NCI-H146 (cell line): ENCODE measurements at regions not wholly inside any gene's neighbourhood (a gene's known extent, or its start where the extent isn't known, plus 50 kb on each side); places are given as distances from the start of the nearest gene placed in this dataset.
"Not testable (repeated sequence)": the region's sequence is repeated elsewhere in the genome, so short reads cannot be mapped to it uniquely, and the experiment has no call there.

ENCODE experiments used
- DNase-seq: peaks from one replicate; lab custom pipeline; 2025; lab: John Stamatoyannopoulos, UW

DNA sequence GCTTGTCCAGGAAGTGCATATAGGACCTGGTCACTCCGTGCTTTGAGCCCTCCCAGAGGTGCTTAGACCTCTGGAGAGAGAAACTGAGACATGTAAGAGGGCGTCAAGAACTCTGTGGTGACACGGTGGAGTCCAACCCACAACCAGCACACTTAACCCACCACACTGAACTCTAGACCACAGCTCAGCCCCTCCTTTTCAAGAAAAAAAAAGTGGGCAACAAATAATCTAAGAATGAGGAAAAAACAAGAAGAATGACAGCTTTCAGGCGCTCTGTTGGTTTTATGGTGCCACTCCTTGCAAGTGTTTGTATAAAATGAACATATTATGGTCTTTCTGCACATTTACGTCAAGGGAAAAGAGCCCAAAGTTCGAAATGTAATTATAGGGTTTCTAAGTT lies 50.2 kb upstream of the SNAPC3 start:
- no peak for DNase-seq

GRCh38 chr9:15371448-15371845 lies 51.2 kb upstream of the SNAPC3 start:
- DNase-seq = no peak

DNA sequence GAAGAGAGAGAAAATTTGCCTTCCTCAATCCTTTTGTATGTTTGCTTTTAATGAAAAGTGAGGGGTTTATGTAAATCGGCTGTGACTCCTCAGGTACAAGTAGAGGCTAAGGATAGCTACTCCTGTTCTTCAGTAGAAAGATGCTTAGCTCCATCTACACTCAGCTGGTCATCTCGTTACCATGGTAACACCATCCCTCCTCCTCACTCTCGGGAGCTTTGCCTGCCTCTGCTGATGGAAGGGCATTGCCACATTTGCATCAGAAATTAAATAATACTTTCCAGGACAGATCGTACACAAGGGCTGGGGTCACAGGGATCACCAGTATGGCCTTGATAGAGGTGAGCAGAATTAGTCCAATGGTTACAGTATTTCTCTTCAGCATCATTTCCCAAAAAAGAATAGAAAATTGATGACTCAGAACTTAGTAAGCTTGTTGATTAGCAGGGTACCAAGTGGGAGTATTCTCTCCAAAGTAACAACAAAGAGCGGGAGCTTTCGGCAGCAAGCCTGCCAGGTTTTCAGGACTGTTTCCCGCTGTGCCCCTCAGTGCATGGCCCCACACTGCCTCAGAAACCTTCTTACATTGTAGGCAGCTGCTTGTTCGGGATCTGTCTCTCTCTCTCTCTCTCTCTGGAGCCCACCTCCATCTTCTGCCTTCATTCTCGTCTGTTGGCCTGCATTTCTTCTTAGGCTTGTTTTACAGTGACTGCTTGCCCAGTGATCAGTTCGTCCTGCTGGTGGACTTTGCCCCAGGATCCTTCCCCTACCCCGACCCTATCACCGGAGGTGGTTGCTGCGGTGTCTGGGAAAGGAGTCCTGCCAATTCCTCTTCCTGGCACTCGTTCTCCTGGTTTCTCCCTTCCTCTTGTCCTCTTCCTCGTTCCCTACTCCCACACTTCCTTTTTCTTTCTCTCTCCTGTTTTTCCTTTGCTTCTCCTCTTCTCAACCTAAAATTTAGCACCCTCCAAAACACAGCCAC lies 51.9 kb upstream of the SNAPC3 start:
- peak; percentile 46 for DNase-seq

DNA sequence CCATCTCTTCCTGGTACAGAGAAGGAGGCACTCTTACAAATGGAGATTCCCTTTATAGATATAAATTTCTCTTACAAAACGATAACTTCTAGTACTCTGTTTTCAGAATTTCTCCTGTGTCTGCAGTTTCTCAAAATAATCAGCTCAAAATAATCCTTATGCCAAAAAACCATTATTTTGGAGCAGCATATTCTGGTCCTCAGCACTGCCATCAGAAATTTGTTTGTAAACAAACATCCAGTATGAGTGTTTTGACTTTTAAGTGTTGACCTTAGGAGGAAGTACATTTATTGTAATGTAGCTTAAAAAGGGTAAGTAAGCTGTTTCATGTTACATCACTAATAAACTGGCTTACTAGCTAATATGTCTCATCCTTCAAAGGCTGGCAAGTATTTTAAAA lies 52.8 kb upstream of the SNAPC3 start:
- DNase-seq = no peak

DNA sequence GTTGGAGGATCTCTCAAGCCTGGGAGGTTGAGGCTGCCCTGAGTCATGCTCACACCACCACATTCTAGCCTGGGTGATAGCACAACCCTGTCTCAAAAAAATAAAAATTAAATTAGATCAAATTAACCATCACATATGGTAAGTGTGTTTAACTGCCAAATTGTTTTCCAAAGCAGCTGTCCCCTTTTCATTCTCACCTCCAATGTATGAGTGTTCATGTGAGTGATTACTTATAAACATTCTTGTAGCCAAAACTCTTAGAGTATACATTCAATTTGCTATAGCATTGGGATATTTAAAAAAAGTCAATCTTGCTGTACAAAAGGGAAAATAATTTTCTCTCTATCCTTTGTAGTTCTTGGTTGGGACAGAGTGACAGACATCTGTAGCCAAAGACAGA lies 53.4 kb upstream of the SNAPC3 start:
- DNase-seq = no peak

- DNase-seq = not testable (repeated sequence)
Measured at GRCh38 chr9:15364975-15365553, 57.6 kb upstream of the SNAPC3 start.

DNA sequence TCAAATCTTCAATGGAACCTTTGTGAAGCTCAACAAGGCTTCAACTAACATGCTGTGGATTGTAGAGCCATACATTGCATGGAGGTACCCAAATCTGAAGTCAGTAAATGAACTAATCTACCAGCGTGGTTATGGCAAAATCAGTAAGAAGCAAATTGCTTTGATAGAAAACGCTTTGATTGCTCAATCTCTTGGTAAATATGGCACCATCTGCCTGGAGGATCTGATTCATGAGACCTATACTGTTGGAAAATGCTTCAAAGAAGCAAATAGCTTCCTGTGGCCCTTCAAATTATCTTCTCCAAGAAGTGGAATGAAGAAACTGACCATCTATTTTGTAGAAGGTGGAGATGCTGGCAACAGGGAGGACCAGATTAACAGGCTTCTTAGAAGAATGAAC lies 54.7 kb upstream of the TTC39B start:
- no peak for DNase-seq

GRCh38 chr9:15357050-15357653 lies 50.1 kb upstream of the TTC39B start:
- DNase-seq = peak; percentile 55
